Type B pancreatic cell (in vitro differentiated cells): ENCODE measurements at regions not wholly inside any gene's neighbourhood (a gene's known extent, or its start where the extent isn't known, plus 50 kb on each side); places are given as distances from the start of the nearest gene placed in this dataset.

Experiments used
- DNase-seq: peaks from one replicate; pipeline ENCODE4 v3.0.0; 2021; ENCODE audit warnings: mixed read lengths; ENCODE audit not compliant: unreplicated experiment; ENCODE audit errors: extremely low spot score
- H3K27ac Mint-ChIP-seq: 2 replicates; pipeline ENCODE4 v1.8.0; 2021; ENCODE audit warnings: mild to moderate bottlenecking, mixed read lengths
- H3K27me3 Mint-ChIP-seq: 2 replicates; pipeline ENCODE4 v1.8.0; 2021; ENCODE audit warnings: mixed read lengths
- H3K36me3 Mint-ChIP-seq: 2 replicates; pipeline ENCODE4 v1.8.0; 2021; ENCODE audit warnings: mixed read lengths
- H3K4me1 Mint-ChIP-seq: one replicate; pipeline ENCODE4 v1.8.0; 2021; ENCODE audit warnings: mixed read lengths; ENCODE audit not compliant: unreplicated experiment
- H3K4me3 Mint-ChIP-seq: 2 replicates; pipeline ENCODE4 v1.8.0; 2021; ENCODE audit warnings: mild to moderate bottlenecking, mixed read lengths
- H3K9me3 Mint-ChIP-seq: 2 replicates; pipeline ENCODE4 v1.8.0; 2021; ENCODE audit warnings: mixed read lengths
- TF ChIP-seq, protein P1 (sequence below): fragments of 200-600 bp; sonication (generic); conservative IDR thresholded peaks from 2 replicates; pipeline ENCODE4 v1.5.0; 2021; ENCODE audit warnings: antibody characterized with exemption, mild to moderate bottlenecking

DNA sequence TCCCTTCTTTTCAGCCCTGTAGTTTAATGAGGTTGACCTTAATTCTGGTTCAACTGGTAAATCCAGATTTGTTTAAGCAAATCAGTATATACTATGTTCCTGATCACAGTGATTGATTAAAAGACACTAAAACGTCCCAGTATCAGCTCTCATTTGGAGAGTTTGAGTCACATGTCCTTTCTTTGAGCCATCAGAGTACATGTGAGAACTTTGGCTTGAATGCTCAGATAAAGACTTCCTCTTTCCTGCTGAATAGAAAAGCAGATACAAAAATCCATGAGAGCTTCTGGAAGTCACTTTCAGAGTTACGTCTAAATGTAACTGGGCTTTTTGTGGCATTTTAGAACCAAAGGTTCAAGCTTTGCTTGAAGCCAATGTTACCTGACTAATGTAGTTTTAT lies 341.8 kb upstream of the SATB1 start:
- TF ChIP-seq, protein P1, sequence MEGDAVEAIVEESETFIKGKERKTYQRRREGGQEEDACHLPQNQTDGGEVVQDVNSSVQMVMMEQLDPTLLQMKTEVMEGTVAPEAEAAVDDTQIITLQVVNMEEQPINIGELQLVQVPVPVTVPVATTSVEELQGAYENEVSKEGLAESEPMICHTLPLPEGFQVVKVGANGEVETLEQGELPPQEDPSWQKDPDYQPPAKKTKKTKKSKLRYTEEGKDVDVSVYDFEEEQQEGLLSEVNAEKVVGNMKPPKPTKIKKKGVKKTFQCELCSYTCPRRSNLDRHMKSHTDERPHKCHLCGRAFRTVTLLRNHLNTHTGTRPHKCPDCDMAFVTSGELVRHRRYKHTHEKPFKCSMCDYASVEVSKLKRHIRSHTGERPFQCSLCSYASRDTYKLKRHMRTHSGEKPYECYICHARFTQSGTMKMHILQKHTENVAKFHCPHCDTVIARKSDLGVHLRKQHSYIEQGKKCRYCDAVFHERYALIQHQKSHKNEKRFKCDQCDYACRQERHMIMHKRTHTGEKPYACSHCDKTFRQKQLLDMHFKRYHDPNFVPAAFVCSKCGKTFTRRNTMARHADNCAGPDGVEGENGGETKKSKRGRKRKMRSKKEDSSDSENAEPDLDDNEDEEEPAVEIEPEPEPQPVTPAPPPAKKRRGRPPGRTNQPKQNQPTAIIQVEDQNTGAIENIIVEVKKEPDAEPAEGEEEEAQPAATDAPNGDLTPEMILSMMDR: no peak
- H3K4me3 Mint-ChIP-seq: no peak overlapping the region
- no peak for DNase-seq
- H3K4me1 Mint-ChIP-seq: no peaks in the 10 kb centered on the region
- H3K27ac Mint-ChIP-seq: no peak overlapping the region
- H3K36me3 Mint-ChIP-seq: no peaks in the 10 kb centered on the region
- H3K27me3 Mint-ChIP-seq: no peaks in the 10 kb centered on the region
- H3K9me3 Mint-ChIP-seq: no peaks in the 10 kb centered on the region

GRCh38 chr3:18765662-18766061 lies 340.5 kb upstream of the SATB1 start:
- TF ChIP-seq, protein P1: no peak
- H3K4me3 Mint-ChIP-seq: no peak overlapping the region
- no peaks in the 10 kb centered on the region for H3K27me3 Mint-ChIP-seq
- no peaks in the 10 kb centered on the region for H3K9me3 Mint-ChIP-seq
- H3K27ac Mint-ChIP-seq: no peak overlapping the region
- H3K4me1 Mint-ChIP-seq: no peaks in the 10 kb centered on the region
- no peaks in the 10 kb centered on the region for H3K36me3 Mint-ChIP-seq
- no peak for DNase-seq

GRCh38 chr3:18765161-18765560 lies 340.0 kb upstream of the SATB1 start:
- TF ChIP-seq, protein P1: no peak
- Mint-ChIP-seq H3K4me1 (no peaks in the 10 kb centered on the region), H3K9me3 (no peaks in the 10 kb centered on the region), H3K36me3 (no peaks in the 10 kb centered on the region), H3K4me3 (no peak overlapping the region), H3K27ac (no peak overlapping the region), H3K27me3 (no peaks in the 10 kb centered on the region)
- DNase-seq: no peak

- H3K36me3 Mint-ChIP-seq: no peaks in the 10 kb centered on the region
- TF ChIP-seq, protein P1: no peak
- H3K4me3 Mint-ChIP-seq: no peak overlapping the region
- no peak overlapping the region for H3K27ac Mint-ChIP-seq
- peaks cover 4% of the 10 kb centered on the region for H3K4me1 Mint-ChIP-seq
- no peaks in the 10 kb centered on the region for H3K9me3 Mint-ChIP-seq
- no peak for DNase-seq
- no peaks in the 10 kb centered on the region for H3K27me3 Mint-ChIP-seq
These were observed 336.4 kb upstream of the SATB1 start for GRCh38 chr3:18761530-18761929.

- H3K4me1 Mint-ChIP-seq: peaks cover 4% of the 10 kb centered on the region
- no peak for DNase-seq
- peak overlapping the region; percentile 68 for H3K27ac Mint-ChIP-seq
- no peaks in the 10 kb centered on the region for H3K36me3 Mint-ChIP-seq
- H3K9me3 Mint-ChIP-seq: no peaks in the 10 kb centered on the region
- H3K4me3 Mint-ChIP-seq: peak overlapping the region; percentile 18
- TF ChIP-seq, protein P1: peak; percentile 77
- no peaks in the 10 kb centered on the region for H3K27me3 Mint-ChIP-seq
These were observed 333.0 kb upstream of the SATB1 start for GRCh38 chr3:18758047-18758704.
